ENCODE measurements at regions not wholly inside any gene's neighbourhood (a gene's known extent, or its start where the extent isn't known, plus 50 kb on each side); places are given as distances from the start of the nearest gene placed in this dataset.
A peak's percentile ranks its signal among the peaks of the same experiment; 100 is the strongest.
"Not testable (repeated sequence)": the region's sequence is repeated elsewhere in the genome, so short reads cannot be mapped to it uniquely, and the experiment has no call there.

DNA sequence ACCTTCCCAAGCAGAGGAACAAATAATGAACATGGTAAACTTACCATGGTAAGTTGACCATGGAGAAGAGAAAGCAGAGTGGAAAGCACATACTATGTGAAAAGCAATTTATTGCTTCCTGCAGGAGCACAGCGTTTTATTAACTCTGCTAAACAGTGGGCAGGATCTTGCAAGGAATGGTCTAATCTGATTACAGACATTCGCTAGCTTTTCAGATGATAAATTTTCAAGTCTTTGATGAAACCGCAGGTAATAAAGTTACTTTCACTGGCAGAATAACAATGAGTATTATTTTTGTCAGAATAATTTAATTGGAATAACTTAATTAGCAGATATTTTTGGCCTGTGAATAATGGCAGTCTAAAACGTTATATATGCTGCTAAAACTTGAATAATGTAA lies 89.6 kb upstream of the HGF start:
- ATAC-seq: no peak
- DNase-seq: no peak

DNA sequence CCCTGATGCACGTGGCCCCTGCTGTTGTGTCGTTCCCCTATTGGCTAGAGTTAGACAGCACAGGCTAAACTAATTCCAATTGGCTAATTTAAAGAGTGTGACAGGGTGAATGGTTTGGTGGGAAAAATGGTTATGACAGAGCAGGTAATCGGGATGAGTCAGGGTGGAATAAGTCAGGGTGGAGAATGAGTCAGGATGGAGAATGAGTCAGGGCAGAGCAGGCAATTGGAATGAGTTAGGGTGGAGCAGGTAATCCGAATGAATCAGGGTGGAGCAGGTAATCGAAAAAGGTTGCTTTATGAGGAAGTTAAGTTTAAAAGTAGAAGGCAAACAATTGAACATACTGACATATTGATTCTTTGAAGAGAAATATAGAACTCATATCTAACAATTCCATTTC lies 89.0 kb upstream of the HGF start:
- peak; percentile 28 for ATAC-seq
- H3K9me3 ChIP-seq; intact Hi-C loops (cut with DNase I, micrococcal nuclease); H3K4me1 ChIP-seq (ENCODE audit: low read depth); H3K4me3 ChIP-seq; DNase-seq; H3K36me3 ChIP-seq (ENCODE audit: low read depth): not testable (repeated sequence)

More for the DNA sequence above, 89.6 kb upstream of the HGF start:
- no peaks in the 10 kb centered on the region for H3K4me1 ChIP-seq (ENCODE audit: low read depth)
- no peaks in the 10 kb centered on the region for H3K36me3 ChIP-seq (ENCODE audit: low read depth)
- intact Hi-C loops (cut with DNase I, micrococcal nuclease): no loop called here
- TF ChIP-seq, protein P1, sequence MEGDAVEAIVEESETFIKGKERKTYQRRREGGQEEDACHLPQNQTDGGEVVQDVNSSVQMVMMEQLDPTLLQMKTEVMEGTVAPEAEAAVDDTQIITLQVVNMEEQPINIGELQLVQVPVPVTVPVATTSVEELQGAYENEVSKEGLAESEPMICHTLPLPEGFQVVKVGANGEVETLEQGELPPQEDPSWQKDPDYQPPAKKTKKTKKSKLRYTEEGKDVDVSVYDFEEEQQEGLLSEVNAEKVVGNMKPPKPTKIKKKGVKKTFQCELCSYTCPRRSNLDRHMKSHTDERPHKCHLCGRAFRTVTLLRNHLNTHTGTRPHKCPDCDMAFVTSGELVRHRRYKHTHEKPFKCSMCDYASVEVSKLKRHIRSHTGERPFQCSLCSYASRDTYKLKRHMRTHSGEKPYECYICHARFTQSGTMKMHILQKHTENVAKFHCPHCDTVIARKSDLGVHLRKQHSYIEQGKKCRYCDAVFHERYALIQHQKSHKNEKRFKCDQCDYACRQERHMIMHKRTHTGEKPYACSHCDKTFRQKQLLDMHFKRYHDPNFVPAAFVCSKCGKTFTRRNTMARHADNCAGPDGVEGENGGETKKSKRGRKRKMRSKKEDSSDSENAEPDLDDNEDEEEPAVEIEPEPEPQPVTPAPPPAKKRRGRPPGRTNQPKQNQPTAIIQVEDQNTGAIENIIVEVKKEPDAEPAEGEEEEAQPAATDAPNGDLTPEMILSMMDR (IDR thresholded peaks at IDR 0.05): no peak
- no peaks in the 10 kb centered on the region for H3K9me3 ChIP-seq
- H3K4me3 ChIP-seq: no peak overlapping the region

DNA sequence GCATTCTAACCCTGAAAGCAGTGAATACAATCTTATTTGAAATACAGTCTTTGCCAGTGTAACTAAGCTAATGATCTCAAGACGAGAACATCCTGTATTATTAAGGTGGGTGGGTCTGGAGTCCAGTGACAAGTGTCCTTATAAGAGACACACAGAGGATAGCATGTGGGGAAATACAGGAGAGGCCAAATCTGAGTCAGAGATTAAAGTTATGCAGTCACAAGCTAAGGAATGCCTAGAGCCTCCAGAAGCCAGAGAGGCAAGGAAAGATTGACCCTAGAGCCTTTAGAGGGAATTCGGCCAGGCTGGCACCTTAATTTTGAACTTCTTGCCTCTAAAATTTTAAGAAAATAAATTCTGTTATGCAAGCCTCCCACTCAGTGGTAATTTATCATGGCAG lies 87.5 kb upstream of the HGF start:
- intact Hi-C loops (cut with DNase I, micrococcal nuclease): no loop called here

DNA sequence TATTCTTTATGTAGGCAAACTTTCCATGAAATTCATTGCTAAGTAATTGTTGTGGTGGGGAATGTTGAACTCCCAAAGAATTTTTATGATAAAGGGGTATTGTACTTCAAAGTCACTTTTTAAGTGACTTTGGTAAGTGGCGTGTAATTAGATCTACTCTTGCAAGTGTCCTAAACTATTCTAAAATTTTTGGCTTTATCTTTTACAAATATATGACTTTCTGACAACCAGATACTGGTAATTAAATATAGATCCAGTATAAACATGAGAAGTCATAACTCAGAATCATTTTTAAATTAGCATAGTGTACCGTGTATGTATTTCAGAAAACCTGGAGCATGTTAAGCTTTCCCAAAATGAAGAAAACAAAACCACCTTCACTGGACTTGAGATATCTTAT lies 84.7 kb upstream of the HGF start:
- no peaks in the 10 kb centered on the region for H3K9me3 ChIP-seq
- ATAC-seq: no peak
- no peak for DNase-seq
- H3K36me3 ChIP-seq (ENCODE audit: low read depth): no peaks in the 10 kb centered on the region
- intact Hi-C loops (cut with DNase I, micrococcal nuclease): no loop called here
- no peaks in the 10 kb centered on the region for H3K4me1 ChIP-seq (ENCODE audit: low read depth)
- TF ChIP-seq, protein P1 (IDR thresholded peaks at IDR 0.05): no peak
- no peak overlapping the region for H3K4me3 ChIP-seq

More for the DNA sequence above, 87.5 kb upstream of the HGF start:
- Histone ChIP-seq H3K4me1 (ENCODE audit: low read depth) (no peaks in the 10 kb centered on the region), H3K9me3 (no peaks in the 10 kb centered on the region), H3K36me3 (ENCODE audit: low read depth) (no peaks in the 10 kb centered on the region), H3K4me3 (no peak overlapping the region)
- ATAC-seq (no peak), DNase-seq (no peak)
- TF ChIP-seq, protein P1 (IDR thresholded peaks at IDR 0.05): no peak

DNA sequence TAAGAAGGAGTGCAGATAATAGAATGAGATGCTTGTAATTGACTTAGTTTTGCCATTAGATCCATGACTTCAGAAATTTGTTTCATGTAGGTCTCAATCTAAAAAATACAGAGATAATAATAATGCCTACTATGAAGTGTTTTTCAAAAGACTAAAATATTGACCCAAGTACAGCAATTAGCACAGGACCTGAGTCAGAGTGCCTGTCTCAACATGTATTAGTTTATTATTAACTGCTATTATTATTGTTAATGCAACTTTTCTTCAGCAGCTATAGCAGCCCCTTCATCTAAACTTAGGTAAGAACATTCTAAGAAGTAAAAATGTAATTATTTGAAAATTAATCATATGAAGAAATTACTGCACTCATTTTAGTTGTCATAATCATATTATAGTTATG lies 82.9 kb upstream of the HGF start:
- no peaks in the 10 kb centered on the region for H3K36me3 ChIP-seq (ENCODE audit: low read depth)
- no peak for DNase-seq
- intact Hi-C loops (cut with DNase I, micrococcal nuclease): no loop called here
- no peak for ATAC-seq
- H3K9me3 ChIP-seq: no peaks in the 10 kb centered on the region
- no peak overlapping the region for H3K4me3 ChIP-seq
- TF ChIP-seq, protein P1 (IDR thresholded peaks at IDR 0.05): no peak
- H3K4me1 ChIP-seq (ENCODE audit: low read depth): no peaks in the 10 kb centered on the region

DNA sequence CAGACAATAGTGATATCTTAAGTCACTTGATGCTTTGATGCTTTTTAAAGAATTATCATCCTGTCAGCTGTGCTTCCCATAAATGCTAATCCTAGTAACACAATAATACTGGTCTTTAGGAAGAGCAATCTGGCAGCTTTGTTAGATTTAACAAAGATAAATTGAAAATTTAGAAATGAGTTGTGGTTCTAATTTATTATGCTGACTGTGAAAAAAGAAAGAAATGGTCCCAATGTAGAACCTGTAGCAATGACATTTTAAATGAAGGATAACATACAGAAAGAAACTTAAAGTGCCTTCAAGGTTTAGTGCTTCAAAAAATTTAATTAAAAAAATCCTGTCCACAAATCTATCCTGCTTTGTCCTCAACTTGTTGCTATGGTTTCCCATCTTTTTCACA lies 81.6 kb upstream of the HGF start:
- H3K9me3 ChIP-seq: no peaks in the 10 kb centered on the region
- H3K36me3 ChIP-seq (ENCODE audit: low read depth): no peaks in the 10 kb centered on the region
- intact Hi-C loops (cut with DNase I, micrococcal nuclease): no loop called here

More for the DNA sequence above, 81.6 kb upstream of the HGF start:
- TF ChIP-seq, protein P1 (IDR thresholded peaks at IDR 0.05): no peak
- Histone ChIP-seq H3K4me3 (no peak overlapping the region), H3K4me1 (ENCODE audit: low read depth) (no peaks in the 10 kb centered on the region)
- ATAC-seq (no peak), DNase-seq (no peak)
